Sciatic nerve (tissue), 2 donors: ENCODE measurements at regions not wholly inside any gene's neighbourhood (a gene's known extent, or its start where the extent isn't known, plus 50 kb on each side); places are given as distances from the start of the nearest gene placed in this dataset.

Experiments
- ATAC-seq: fragments of 200-7000 bp; cut with Tn5 transposase; one replicate; pipeline ENCODE4 v1.9.1; 2020; ENCODE audit warnings: mild to moderate bottlenecking, moderate library complexity
- DNase-seq: peaks from one replicate; pipeline ENCODE4 v3.0.0-alpha.2; 2020; ENCODE audit warnings: low spot score
- intact Hi-C: fragments of 100-400 bp; cut with DNase I; formaldehyde crosslinking; loops from one replicate; pipeline ENCODE4 v1.14.2; 2022
- donor health status: DM: no; HTN: no; CAD: no.
- donor health status: DM: no; HTN: no; CAD: no.

- ATAC-seq: no peak
- DNase-seq: no peak
- intact Hi-C loops: no loop called here
These were observed 196.2 kb upstream of the ZNF536 start for GRCh38 chr19:30175987-30176386.

GRCh38 chr19:30178721-30179402 lies 193.3 kb upstream of the ZNF536 start:
- no peak for DNase-seq
- intact Hi-C loops: no loop called here
- ATAC-seq: no peak

- ATAC-seq: no peak
- intact Hi-C loops: no loop called here
- no peak for DNase-seq
These were observed 191.5 kb upstream of the ZNF536 start for GRCh38 chr19:30180691-30181090.

GRCh38 chr19:30183807-30184490 lies 188.2 kb upstream of the ZNF536 start:
- ATAC-seq (no peak), DNase-seq (no peak)
- intact Hi-C loops: no loop called here

- DNase-seq: no peak
- intact Hi-C loops: loop anchor here (10.0 kb wide), 1 partner anchor 157 kb away; no protein-coding TSS in a partner anchor
- ATAC-seq: no peak
These were observed 170.1 kb upstream of the ZNF536 start for GRCh38 chr19:30202060-30202600.

- intact Hi-C loops: loop anchor here (10.0 kb wide), 1 partner anchor 160 kb away; no protein-coding TSS in a partner anchor
- DNase-seq: no peak
- ATAC-seq: no peak
These were observed 167.5 kb upstream of the ZNF536 start for GRCh38 chr19:30204721-30205120.

- ATAC-seq (no peak), DNase-seq (no peak)
- intact Hi-C loops: loop anchor here (10.0 kb wide), 1 partner anchor 161 kb away; no protein-coding TSS in a partner anchor
These were observed 166.0 kb upstream of the ZNF536 start for GRCh38 chr19:30206187-30206586.

GRCh38 chr19:30207357-30207756 lies 164.8 kb upstream of the ZNF536 start:
- ATAC-seq (no peak), DNase-seq (no peak)
- intact Hi-C loops: loop anchor here (10.0 kb wide), 1 partner anchor 163 kb away; no protein-coding TSS in a partner anchor

- intact Hi-C loops: loop anchor here (10.0 kb wide), 1 partner anchor 164 kb away; no protein-coding TSS in a partner anchor
- no peak for DNase-seq
- no peak for ATAC-seq
These were observed 163.6 kb upstream of the ZNF536 start for GRCh38 chr19:30208436-30209060.

- DNase-seq (no peak), ATAC-seq (no peak)
- intact Hi-C loops: loop anchor here (10.0 kb wide), 1 partner anchor 165 kb away; no protein-coding TSS in a partner anchor
These were observed 162.3 kb upstream of the ZNF536 start for GRCh38 chr19:30209617-30210600.

- intact Hi-C loops: no loop called here
- no peak for DNase-seq
These were observed 159.6 kb upstream of the ZNF536 start for GRCh38 chr19:30212574-30212973.

GRCh38 chr19:30214651-30215051 lies 157.5 kb upstream of the ZNF536 start:
- intact Hi-C loops: no loop called here

More at GRCh38 chr19:30212574-30212973, 159.6 kb upstream of the ZNF536 start:
- no peak for ATAC-seq

GRCh38 chr19:30215248-30215647 lies 156.9 kb upstream of the ZNF536 start:
- DNase-seq (no peak), ATAC-seq (no peak)
- intact Hi-C loops: no loop called here

More at GRCh38 chr19:30214651-30215051, 157.5 kb upstream of the ZNF536 start:
- DNase-seq: no peak
- ATAC-seq: no peak

GRCh38 chr19:30216453-30216852 lies 155.7 kb upstream of the ZNF536 start:
- intact Hi-C loops: no loop called here
- DNase-seq (no peak), ATAC-seq (no peak)

GRCh38 chr19:30217461-30217860 lies 154.7 kb upstream of the ZNF536 start:
- intact Hi-C loops: no loop called here
- DNase-seq (no peak), ATAC-seq (no peak)

GRCh38 chr19:30219702-30220101 lies 152.5 kb upstream of the ZNF536 start:
- ATAC-seq (no peak), DNase-seq (peak; percentile 23)
- intact Hi-C loops: loop anchor here (10.0 kb wide), 1 partner anchor 425 kb away; no protein-coding TSS in a partner anchor

- DNase-seq: peak; percentile 41
- intact Hi-C loops: loop anchor here (10.0 kb wide), 1 partner anchor 424 kb away; no protein-coding TSS in a partner anchor
- ATAC-seq: no peak
These were observed 151.0 kb upstream of the ZNF536 start for GRCh38 chr19:30221176-30221575.

GRCh38 chr19:30222428-30222873 lies 149.7 kb upstream of the ZNF536 start:
- ATAC-seq (no peak), DNase-seq (no peak)
- intact Hi-C loops: loop anchor here (10.0 kb wide), 1 partner anchor 422 kb away; no protein-coding TSS in a partner anchor
